Activated T-cell treated with anti-CD3 and anti-CD28 coated beads, Interleukin-2, amount 50 U/mL, for 4 hours (primary cell): ENCODE measurements at regions not wholly inside any gene's neighbourhood (a gene's known extent, or its start where the extent isn't known, plus 50 kb on each side); places are given as distances from the start of the nearest gene placed in this dataset.
"Not testable (repeated sequence)": the region's sequence is repeated elsewhere in the genome, so short reads cannot be mapped to it uniquely, and the experiment has no call there.

ENCODE experiments used
- ATAC-seq, 2 donors: fragments of 200-7000 bp; cut with Tn5 transposase; one replicate each; pipeline ENCODE4 v1.10.0; 2021
- DNase-seq: peaks from one replicate; pipeline ENCODE4 v3.0.0-alpha.2; 2020
- H3K27me3 Mint-ChIP-seq: one replicate; pipeline ENCODE4 v1.8.0; 2021; ENCODE audit warnings: low read depth, mixed read lengths
- H3K36me3 Mint-ChIP-seq: one replicate; pipeline ENCODE4 v1.8.0; 2022; ENCODE audit warnings: mixed read lengths; ENCODE audit not compliant: insufficient read depth
- H3K4me1 Mint-ChIP-seq: one replicate; pipeline ENCODE4 v1.8.0; 2021; ENCODE audit warnings: low read depth, mixed read lengths
- H3K4me3 Mint-ChIP-seq: one replicate; pipeline ENCODE4 v1.8.0; 2021; ENCODE audit warnings: mild to moderate bottlenecking, moderate library complexity, mixed read lengths
- H3K9me3 Mint-ChIP-seq: one replicate; pipeline ENCODE4 v1.8.0; 2021; ENCODE audit warnings: mixed read lengths

GRCh38 chr1:166682588-166682987, 156.7 kb upstream of the POGK start:
- DNase-seq (no peak), ATAC-seq (no peak)
- peaks cover 4% of the 10 kb centered on the region for H3K27me3 Mint-ChIP-seq
- no peaks in the 10 kb centered on the region for H3K36me3 Mint-ChIP-seq
- no peak overlapping the region for H3K4me3 Mint-ChIP-seq
- no peaks in the 10 kb centered on the region for H3K4me1 Mint-ChIP-seq
- peaks cover 11% of the 10 kb centered on the region for H3K9me3 Mint-ChIP-seq

DNA sequence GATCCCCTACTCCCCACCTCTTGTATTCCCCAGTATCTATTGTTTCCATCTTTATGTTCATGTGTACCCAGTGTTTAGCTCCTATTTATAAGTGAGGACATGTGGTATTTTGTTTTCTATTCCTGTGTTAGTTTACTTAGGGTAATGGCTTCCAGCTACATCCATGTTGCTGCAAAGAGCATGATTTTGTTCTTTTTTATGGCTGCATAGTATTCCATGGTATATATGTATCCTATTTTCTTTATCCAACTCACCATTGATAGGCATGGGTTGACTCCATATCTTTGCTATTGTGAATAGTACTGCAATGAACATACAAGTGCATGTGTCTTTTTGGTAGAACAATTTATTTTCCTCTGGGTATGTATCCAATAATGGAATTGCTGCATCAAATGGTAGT, 154.6 kb upstream of the POGK start:
- H3K4me1 Mint-ChIP-seq, H3K27me3 Mint-ChIP-seq, DNase-seq: not testable (repeated sequence)

GRCh38 chr1:166685200-166685599, 154.1 kb upstream of the POGK start:
- Mint-ChIP-seq H3K4me1 (no peaks in the 10 kb centered on the region), H3K4me3 (no peak overlapping the region), H3K9me3 (peaks cover 11% of the 10 kb centered on the region), H3K27me3 (peaks cover 10% of the 10 kb centered on the region), H3K36me3 (no peaks in the 10 kb centered on the region)
- ATAC-seq, result no peak
- no peak for DNase-seq

More for the DNA sequence above, 154.6 kb upstream of the POGK start:
- peaks cover 11% of the 10 kb centered on the region for H3K9me3 Mint-ChIP-seq
- H3K4me3 Mint-ChIP-seq, H3K36me3 Mint-ChIP-seq, ATAC-seq: not testable (repeated sequence)

DNA sequence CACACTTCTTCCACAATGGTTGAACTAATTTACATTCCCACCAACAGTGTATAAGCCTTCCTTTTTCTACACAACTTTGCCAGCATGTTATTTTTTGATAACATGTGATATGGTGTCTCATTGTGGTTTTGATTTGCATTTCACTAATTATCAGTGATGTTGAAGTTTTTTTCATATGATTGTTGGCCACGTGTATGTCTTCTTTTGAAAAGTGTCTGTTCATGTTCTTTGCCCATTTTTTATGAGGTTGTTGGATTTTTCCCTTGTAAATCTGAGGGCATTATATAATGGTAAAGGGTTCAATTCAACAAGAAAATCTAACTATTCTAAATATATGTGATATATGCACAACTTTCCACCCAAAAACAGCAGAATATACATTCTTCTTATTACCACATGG, 153.4 kb upstream of the POGK start:
- DNase-seq, H3K4me1 Mint-ChIP-seq, ATAC-seq, H3K4me3 Mint-ChIP-seq, H3K36me3 Mint-ChIP-seq: not testable (repeated sequence)
- Mint-ChIP-seq H3K9me3 (peaks cover 11% of the 10 kb centered on the region), H3K27me3 (peaks cover 12% of the 10 kb centered on the region)

GRCh38 chr1:166690596-166690995, 148.7 kb upstream of the POGK start:
- not testable (repeated sequence) for H3K4me1 Mint-ChIP-seq, DNase-seq, ATAC-seq, H3K36me3 Mint-ChIP-seq, H3K4me3 Mint-ChIP-seq
- Mint-ChIP-seq H3K27me3 (peaks cover 20% of the 10 kb centered on the region), H3K9me3 (peaks cover 11% of the 10 kb centered on the region)

- no peak overlapping the region for H3K4me3 Mint-ChIP-seq
- H3K36me3 Mint-ChIP-seq, result no peaks in the 10 kb centered on the region
- H3K4me1 Mint-ChIP-seq, result no peaks in the 10 kb centered on the region
- H3K9me3 Mint-ChIP-seq, result peaks cover 3% of the 10 kb centered on the region
- H3K27me3 Mint-ChIP-seq, result peaks cover 22% of the 10 kb centered on the region
- no peak for ATAC-seq
- DNase-seq, result no peak
These were observed 147.8 kb upstream of the POGK start for GRCh38 chr1:166691476-166691875.

- DNase-seq (no peak), ATAC-seq (no peak)
- no peaks in the 10 kb centered on the region for H3K9me3 Mint-ChIP-seq
- no peaks in the 10 kb centered on the region for H3K36me3 Mint-ChIP-seq
- H3K27me3 Mint-ChIP-seq, result peaks cover 21% of the 10 kb centered on the region
- no peak overlapping the region for H3K4me3 Mint-ChIP-seq
- H3K4me1 Mint-ChIP-seq, result no peaks in the 10 kb centered on the region
These were observed 146.9 kb upstream of the POGK start for GRCh38 chr1:166692346-166692745.

DNA sequence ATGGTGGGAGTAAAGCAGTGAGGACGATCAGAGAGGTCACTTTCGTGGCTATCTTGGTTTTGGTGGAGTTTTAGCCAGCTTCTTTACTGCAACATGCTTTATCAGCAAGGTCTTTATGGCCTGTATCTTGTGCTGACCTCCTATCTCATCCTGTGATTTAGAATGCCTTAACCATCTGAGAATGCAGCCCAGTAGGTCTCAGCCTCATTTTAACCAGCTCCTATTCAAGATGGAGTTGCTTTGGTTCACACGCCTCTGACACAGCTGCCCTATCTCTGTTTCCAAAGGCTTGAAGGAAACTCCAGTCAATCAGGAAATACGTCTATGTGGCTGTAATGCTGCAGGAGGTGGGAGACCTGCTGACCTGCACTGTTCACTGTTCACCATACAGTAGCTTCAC, 146.1 kb upstream of the POGK start:
- no peak for DNase-seq
- peaks cover 17% of the 10 kb centered on the region for H3K27me3 Mint-ChIP-seq
- H3K9me3 Mint-ChIP-seq, result no peaks in the 10 kb centered on the region
- H3K4me3 Mint-ChIP-seq, result no peak overlapping the region
- no peaks in the 10 kb centered on the region for H3K4me1 Mint-ChIP-seq
- no peaks in the 10 kb centered on the region for H3K36me3 Mint-ChIP-seq
- no peak for ATAC-seq

GRCh38 chr1:166693673-166694297, 145.5 kb upstream of the POGK start:
- H3K36me3 Mint-ChIP-seq, result no peaks in the 10 kb centered on the region
- H3K9me3 Mint-ChIP-seq, result no peaks in the 10 kb centered on the region
- peaks cover 17% of the 10 kb centered on the region for H3K27me3 Mint-ChIP-seq
- no peak overlapping the region for H3K4me3 Mint-ChIP-seq
- H3K4me1 Mint-ChIP-seq, result no peaks in the 10 kb centered on the region
- ATAC-seq (no peak), DNase-seq (no peak)

GRCh38 chr1:166695115-166695514, 144.2 kb upstream of the POGK start:
- ATAC-seq, result no peak
- H3K9me3 Mint-ChIP-seq, result no peaks in the 10 kb centered on the region
- H3K27me3 Mint-ChIP-seq, result peaks cover 15% of the 10 kb centered on the region
- no peak for DNase-seq
- no peak overlapping the region for H3K4me3 Mint-ChIP-seq
- no peaks in the 10 kb centered on the region for H3K36me3 Mint-ChIP-seq
- H3K4me1 Mint-ChIP-seq, result no peaks in the 10 kb centered on the region

DNA sequence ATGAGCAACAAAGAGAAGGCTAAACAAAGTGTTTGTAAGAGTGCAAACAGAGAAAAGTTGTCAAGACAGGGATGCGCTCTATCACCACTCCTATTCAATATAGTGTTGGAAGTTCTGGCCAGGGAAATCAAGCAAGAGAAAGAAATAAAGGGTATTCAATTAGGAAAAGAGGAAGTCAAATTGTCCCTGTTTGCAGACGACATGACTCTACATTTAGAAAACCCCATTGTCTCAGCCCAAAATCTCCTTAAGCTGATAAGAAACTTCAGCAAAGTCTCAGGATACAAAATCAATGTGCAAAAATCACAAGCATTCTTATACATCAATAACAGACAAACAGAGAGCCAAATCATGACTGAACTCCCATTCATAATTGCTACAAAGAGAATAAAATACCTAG, 143.4 kb upstream of the POGK start:
- not testable (repeated sequence) for H3K36me3 Mint-ChIP-seq, DNase-seq, ATAC-seq, H3K9me3 Mint-ChIP-seq, H3K4me3 Mint-ChIP-seq, H3K4me1 Mint-ChIP-seq
- peaks cover 13% of the 10 kb centered on the region for H3K27me3 Mint-ChIP-seq

- Mint-ChIP-seq H3K4me3 (no peak overlapping the region), H3K36me3 (no peaks in the 10 kb centered on the region), H3K27me3 (peaks cover 22% of the 10 kb centered on the region), H3K4me1 (no peaks in the 10 kb centered on the region), H3K9me3 (no peaks in the 10 kb centered on the region)
- no peak for ATAC-seq
- no peak for DNase-seq
These were observed 140.5 kb upstream of the POGK start for GRCh38 chr1:166698771-166699170.

DNA sequence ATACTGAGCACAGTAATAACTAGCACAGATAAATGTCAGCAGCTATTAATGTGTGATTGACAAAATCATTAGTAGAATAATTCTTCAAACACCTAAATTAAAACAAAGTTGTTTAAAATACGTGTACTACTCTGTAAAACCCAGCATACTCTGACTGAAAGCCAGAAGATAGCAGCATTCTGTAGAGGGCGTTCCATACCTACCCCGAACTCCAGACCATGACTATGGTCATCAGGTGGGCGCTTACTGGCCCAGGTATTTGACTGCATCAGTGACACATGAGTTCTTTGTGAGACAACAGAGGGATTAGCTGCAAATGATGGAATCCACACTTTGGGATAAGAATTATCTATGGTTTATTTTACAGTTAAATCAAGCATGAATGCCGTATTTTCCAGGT, 139.7 kb upstream of the POGK start:
- Mint-ChIP-seq H3K36me3 (no peaks in the 10 kb centered on the region), H3K27me3 (peaks cover 19% of the 10 kb centered on the region), H3K4me1 (no peaks in the 10 kb centered on the region), H3K9me3 (no peaks in the 10 kb centered on the region), H3K4me3 (no peak overlapping the region)
- no peak for ATAC-seq
- no peak for DNase-seq

GRCh38 chr1:166700696-166701095, 138.6 kb upstream of the POGK start:
- no peak overlapping the region for H3K4me3 Mint-ChIP-seq

DNA sequence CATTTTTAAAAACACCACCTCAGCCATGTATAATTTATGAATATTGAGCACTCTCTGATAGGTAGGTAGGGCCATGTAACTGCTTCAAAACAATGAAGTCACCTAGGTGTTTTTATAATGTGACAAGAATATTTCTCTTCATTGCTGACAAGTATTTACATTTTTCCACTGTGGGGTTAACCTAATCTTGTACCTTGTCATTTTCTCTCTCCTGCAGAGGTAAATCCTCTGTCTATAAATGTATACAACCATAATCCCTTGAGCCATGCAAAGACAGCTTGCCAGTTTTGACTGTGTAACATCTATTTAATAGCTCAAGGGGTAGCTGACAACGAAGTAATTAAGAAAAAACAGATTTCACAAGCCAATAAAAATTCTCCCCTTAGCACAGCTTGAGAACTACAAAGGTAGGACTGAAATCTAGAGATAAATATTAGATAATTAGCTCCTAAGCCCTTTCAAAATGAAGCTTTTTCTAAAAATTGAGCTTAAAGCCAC, 137.6 kb upstream of the POGK start:
- ATAC-seq (no peak), DNase-seq (no peak)
- no peaks in the 10 kb centered on the region for H3K9me3 Mint-ChIP-seq
- H3K4me3 Mint-ChIP-seq, result no peak overlapping the region
- no peaks in the 10 kb centered on the region for H3K36me3 Mint-ChIP-seq
- H3K27me3 Mint-ChIP-seq, result peaks cover 17% of the 10 kb centered on the region
- H3K4me1 Mint-ChIP-seq, result no peaks in the 10 kb centered on the region

More at GRCh38 chr1:166700696-166701095, 138.6 kb upstream of the POGK start:
- Mint-ChIP-seq H3K27me3 (peaks cover 17% of the 10 kb centered on the region), H3K36me3 (no peaks in the 10 kb centered on the region), H3K9me3 (no peaks in the 10 kb centered on the region), H3K4me1 (no peaks in the 10 kb centered on the region)
- DNase-seq (no peak), ATAC-seq (no peak)
